ENCODE measurements at regions not wholly inside any gene's neighbourhood (a gene's known extent, or its start where the extent isn't known, plus 50 kb on each side); places are given as distances from the start of the nearest gene placed in this dataset.

DNA sequence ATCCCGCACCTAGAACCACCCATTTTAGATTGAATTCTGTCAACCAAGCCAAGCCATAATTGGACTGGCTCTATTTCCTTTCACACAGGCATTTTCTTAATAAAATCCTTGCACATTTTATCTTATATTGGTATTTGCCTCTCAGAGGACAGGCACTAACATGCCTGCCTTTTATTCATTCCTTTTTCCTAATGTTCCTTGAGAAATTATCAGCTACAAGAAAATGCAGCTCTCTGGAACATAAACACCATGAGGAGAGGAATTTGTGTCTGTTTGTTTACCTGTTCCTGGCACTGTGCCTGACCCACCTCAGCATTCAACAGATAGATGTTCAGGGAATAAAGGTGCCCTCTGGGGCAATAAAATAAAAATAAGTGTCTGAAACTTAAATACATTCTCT, 116.2 kb downstream of the PDHA2 start:
- TF ChIP-seq EZH2phosphoT487 (IDR thresholded peaks at IDR 0.05; ENCODE audit: low read depth, severe bottlenecking, unreplicated experiment): no peak
- TF ChIP-seq EZH2 (IDR thresholded peaks at IDR 0.05; ENCODE audit: borderline replicate concordance): no peak
